Activated CD4-positive, alpha-beta memory T cell treated with anti-CD3 and anti-CD28 coated beads for 36 hours (primary cell): ENCODE measurements at regions not wholly inside any gene's neighbourhood (a gene's known extent, or its start where the extent isn't known, plus 50 kb on each side); places are given as distances from the start of the nearest gene placed in this dataset.
A peak's percentile ranks its signal among the peaks of the same experiment; 100 is the strongest.
"Not testable (repeated sequence)": the region's sequence is repeated elsewhere in the genome, so short reads cannot be mapped to it uniquely, and the experiment has no call there.

Source experiments
- CTCF ChIA-PET: fragments of 350-600 bp; sonication (Branson Sonifier 250); formaldehyde crosslinking; loops from one replicate; lab custom pipeline; 2021; ENCODE audit warnings: antibody characterized with exemption, inconsistent platforms; lab: Charles Lee
- POLR2A ChIA-PET: fragments of 350-600 bp; sonication (Branson Sonifier 250); formaldehyde crosslinking; loops from one replicate; lab custom pipeline; 2021; ENCODE audit warnings: antibody characterized with exemption; lab: Charles Lee
- DNase-seq: peaks from one replicate; pipeline ENCODE4 v3.0.0-alpha.2; 2020
- H3K27ac Mint-ChIP-seq: one replicate; pipeline ENCODE4 v1.8.0; 2021; ENCODE audit warnings: mixed read lengths
- H3K27me3 Mint-ChIP-seq: one replicate; pipeline ENCODE4 v1.8.0; 2021; ENCODE audit warnings: mixed read lengths
- H3K36me3 Mint-ChIP-seq: one replicate; pipeline ENCODE4 v1.8.0; 2021; ENCODE audit warnings: mixed read lengths
- H3K4me1 Mint-ChIP-seq: one replicate; pipeline ENCODE4 v1.8.0; 2021; ENCODE audit warnings: low read depth, mixed read lengths
- H3K4me3 Mint-ChIP-seq: one replicate; pipeline ENCODE4 v1.8.0; 2021; ENCODE audit warnings: mild to moderate bottlenecking, mixed read lengths
- H3K9me3 Mint-ChIP-seq: one replicate; pipeline ENCODE4 v1.8.0; 2021; ENCODE audit warnings: mixed read lengths
- intact Hi-C: fragments of 100-400 bp; cut with micrococcal nuclease; formaldehyde crosslinking; loops from one replicate; pipeline ENCODE4 v1.15.1; 2023

GRCh38 chr10:11691319-11691755 is 50.8 kb upstream of the ECHDC3 start:
- ChIA-PET POLR2A (no interaction called here), CTCF (no interaction called here)
- DNase-seq, result no peak
- Mint-ChIP-seq H3K27me3 (no peaks in the 10 kb centered on the region), H3K9me3 (no peaks in the 10 kb centered on the region), H3K4me3 (no peak overlapping the region), H3K27ac (no peak overlapping the region), H3K36me3 (no peaks in the 10 kb centered on the region), H3K4me1 (no peaks in the 10 kb centered on the region)
- intact Hi-C loops, result no loop called here

GRCh38 chr10:11689945-11690736 is 52.0 kb upstream of the ECHDC3 start:
- POLR2A ChIA-PET, result no interaction called here
- H3K4me3 Mint-ChIP-seq, result no peak overlapping the region
- H3K9me3 Mint-ChIP-seq, result no peaks in the 10 kb centered on the region
- H3K36me3 Mint-ChIP-seq, result no peaks in the 10 kb centered on the region
- no peak overlapping the region for H3K27ac Mint-ChIP-seq
- no peaks in the 10 kb centered on the region for H3K27me3 Mint-ChIP-seq
- intact Hi-C loops, result no loop called here
- CTCF ChIA-PET, result no interaction called here
- H3K4me1 Mint-ChIP-seq, result peaks cover 7% of the 10 kb centered on the region
- no peak for DNase-seq

DNA sequence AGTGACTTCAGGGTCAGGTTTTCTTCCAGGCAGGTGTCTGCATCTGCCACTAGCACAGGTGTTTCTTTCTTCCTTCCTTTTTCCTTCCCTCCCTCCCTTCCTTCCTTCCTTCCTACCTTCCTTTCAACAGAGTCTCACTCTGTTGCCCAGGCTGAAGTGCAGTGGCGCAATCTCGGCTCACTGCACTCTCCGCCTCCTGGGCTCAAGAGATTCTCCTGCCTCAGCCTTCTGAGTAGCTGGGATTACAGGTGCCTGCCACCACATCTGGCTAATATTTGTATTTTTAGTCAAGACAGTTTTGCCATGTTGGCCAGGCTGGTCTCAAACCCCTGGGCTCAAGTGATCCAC is 53.8 kb upstream of the ECHDC3 start:
- intact Hi-C loops, H3K36me3 Mint-ChIP-seq, H3K4me3 Mint-ChIP-seq, DNase-seq, H3K27ac Mint-ChIP-seq, POLR2A ChIA-PET, CTCF ChIA-PET, H3K27me3 Mint-ChIP-seq, H3K9me3 Mint-ChIP-seq: not testable (repeated sequence)
- H3K4me1 Mint-ChIP-seq, result peaks cover 25% of the 10 kb centered on the region

DNA sequence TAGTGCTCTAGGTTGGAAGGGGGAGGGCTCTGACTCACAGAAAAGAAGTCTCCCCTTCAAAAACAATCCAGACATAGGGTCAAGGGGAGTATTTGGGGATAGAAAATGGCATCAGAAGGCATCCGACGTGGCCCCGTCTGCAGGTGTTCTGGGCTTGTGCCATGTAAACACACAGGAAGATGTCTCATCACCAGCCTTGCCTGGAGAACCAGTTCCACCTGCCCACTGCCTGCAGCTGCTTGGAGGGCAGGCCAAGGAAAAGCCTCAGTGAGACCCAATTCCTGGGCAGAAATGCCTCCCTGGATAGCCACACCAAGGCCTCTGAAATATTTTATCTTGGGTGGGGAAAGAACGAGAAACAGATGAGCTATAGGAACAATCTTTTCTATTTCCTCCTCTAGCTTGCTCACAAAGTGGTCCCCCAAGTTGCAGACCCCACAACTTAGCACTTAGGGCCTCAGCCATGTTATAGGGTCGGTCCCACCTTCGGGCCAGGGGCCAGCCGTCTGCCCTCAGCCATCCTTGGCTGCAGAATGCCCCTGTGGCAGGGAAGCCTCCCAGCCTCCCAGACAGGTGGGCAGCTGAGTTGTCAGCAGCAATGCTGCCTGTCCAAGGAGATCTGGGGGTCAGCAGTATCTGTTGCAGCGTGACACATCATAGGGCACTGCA is 54.3 kb upstream of the ECHDC3 start:
- H3K27me3 Mint-ChIP-seq, result no peaks in the 10 kb centered on the region
- ChIA-PET CTCF (no interaction called here), POLR2A (no interaction called here)
- H3K27ac Mint-ChIP-seq, result no peak overlapping the region
- intact Hi-C loops, result no loop called here
- DNase-seq, result no peak
- no peak overlapping the region for H3K4me3 Mint-ChIP-seq
- no peaks in the 10 kb centered on the region for H3K36me3 Mint-ChIP-seq
- no peaks in the 10 kb centered on the region for H3K9me3 Mint-ChIP-seq
- H3K4me1 Mint-ChIP-seq, result peaks cover 27% of the 10 kb centered on the region

DNA sequence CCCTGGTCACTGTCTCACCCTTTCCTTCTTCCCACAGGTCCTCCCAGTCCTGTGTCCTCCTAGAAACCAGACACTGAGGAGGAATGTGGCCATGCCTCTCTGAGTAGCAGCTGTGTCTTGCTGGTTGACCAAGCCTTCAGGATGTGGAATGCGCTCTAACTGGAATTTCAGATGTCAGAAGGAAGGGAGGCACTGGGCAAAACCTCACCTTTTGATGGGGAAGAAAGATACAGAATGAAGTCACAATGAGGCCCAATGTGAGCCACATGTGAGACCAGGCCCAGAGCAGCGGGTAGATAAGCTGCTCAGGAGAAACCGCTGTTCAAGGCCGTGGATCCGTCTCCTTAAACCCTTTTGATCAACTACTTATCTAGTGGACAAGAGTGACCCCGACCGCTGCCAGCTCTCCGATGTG is 54.8 kb upstream of the ECHDC3 start:
- DNase-seq, result no peak
- Mint-ChIP-seq H3K4me1 (peaks cover 27% of the 10 kb centered on the region), H3K27me3 (no peaks in the 10 kb centered on the region), H3K27ac (no peak overlapping the region), H3K9me3 (no peaks in the 10 kb centered on the region), H3K36me3 (no peaks in the 10 kb centered on the region), H3K4me3 (no peak overlapping the region)
- POLR2A ChIA-PET, result no interaction called here
- intact Hi-C loops, result no loop called here
- CTCF ChIA-PET, result no interaction called here

- POLR2A ChIA-PET, result no interaction called here
- H3K4me3 Mint-ChIP-seq, result no peak overlapping the region
- CTCF ChIA-PET, result interaction anchor here (0.6 to 1.7 kb wide), 3 partner anchors 9 to 72 kb away, joined by 3 to 7 read pairs (median 3); no protein-coding TSS in a partner anchor
- intact Hi-C loops, result loop anchor here (1.0 to 2.0 kb wide), 3 partner anchors 24 to 170 kb away; no protein-coding TSS in a partner anchor
- no peaks in the 10 kb centered on the region for H3K27me3 Mint-ChIP-seq
- H3K36me3 Mint-ChIP-seq, result no peaks in the 10 kb centered on the region
- peak overlapping the region; percentile 49 for H3K27ac Mint-ChIP-seq
- H3K4me1 Mint-ChIP-seq, result peaks cover 27% of the 10 kb centered on the region
- DNase-seq, result peak; percentile 41
- no peaks in the 10 kb centered on the region for H3K9me3 Mint-ChIP-seq
Observed at GRCh38 chr10:11685787-11686218, 56.4 kb upstream of the ECHDC3 start.

- H3K27me3 Mint-ChIP-seq, result no peaks in the 10 kb centered on the region
- POLR2A ChIA-PET, result interaction anchor here (1.1 to 1.6 kb wide), 2 partner anchors 52 to 166 kb away, joined by 3 to 5 read pairs; no protein-coding TSS in a partner anchor
- peak overlapping the region; percentile 82 for H3K27ac Mint-ChIP-seq
- intact Hi-C loops, result loop anchor here (1.0 to 2.0 kb wide), 3 partner anchors 25 to 169 kb away; no protein-coding TSS in a partner anchor
- peak; percentile 80 for DNase-seq
- CTCF ChIA-PET, result interaction anchor here (1.5 to 1.7 kb wide), 2 partner anchors 10 to 73 kb away, joined by 3 to 7 read pairs; no protein-coding TSS in a partner anchor
- no peaks in the 10 kb centered on the region for H3K36me3 Mint-ChIP-seq
- peak overlapping the region; percentile 67 for H3K4me3 Mint-ChIP-seq
- no peaks in the 10 kb centered on the region for H3K9me3 Mint-ChIP-seq
- H3K4me1 Mint-ChIP-seq, result peaks cover 27% of the 10 kb centered on the region
Observed at GRCh38 chr10:11684717-11685645, 57.2 kb upstream of the ECHDC3 start.

GRCh38 chr10:11684341-11684716 is 57.9 kb upstream of the ECHDC3 start:
- CTCF ChIA-PET, H3K9me3 Mint-ChIP-seq, H3K27me3 Mint-ChIP-seq, DNase-seq, H3K36me3 Mint-ChIP-seq: not testable (repeated sequence)
- peak overlapping the region; percentile 82 for H3K27ac Mint-ChIP-seq
- intact Hi-C loops, result loop anchor here (2.0 kb wide), 1 partner anchor 72 kb away; no protein-coding TSS in a partner anchor
- peaks cover 27% of the 10 kb centered on the region for H3K4me1 Mint-ChIP-seq
- POLR2A ChIA-PET, result interaction anchor here (0.6 to 1.6 kb wide), 3 partner anchors 52 to 166 kb away, joined by 3 to 5 read pairs (median 5); no protein-coding TSS in a partner anchor
- H3K4me3 Mint-ChIP-seq, result peak overlapping the region; percentile 67

GRCh38 chr10:11683529-11684320 is 58.5 kb upstream of the ECHDC3 start:
- no peak for DNase-seq
- Mint-ChIP-seq H3K4me1 (peaks cover 27% of the 10 kb centered on the region), H3K27ac (peak overlapping the region; percentile 82), H3K9me3 (no peaks in the 10 kb centered on the region), H3K4me3 (peak overlapping the region; percentile 67), H3K36me3 (no peaks in the 10 kb centered on the region), H3K27me3 (no peaks in the 10 kb centered on the region)
- ChIA-PET CTCF (no interaction called here), POLR2A (interaction anchor here (0.6 to 1.6 kb wide), 3 partner anchors 51 to 165 kb away, joined by 3 to 5 read pairs (median 5); no protein-coding TSS in a partner anchor)
- intact Hi-C loops, result loop anchor here (2.0 kb wide), 1 partner anchor 71 kb away; no protein-coding TSS in a partner anchor

DNA sequence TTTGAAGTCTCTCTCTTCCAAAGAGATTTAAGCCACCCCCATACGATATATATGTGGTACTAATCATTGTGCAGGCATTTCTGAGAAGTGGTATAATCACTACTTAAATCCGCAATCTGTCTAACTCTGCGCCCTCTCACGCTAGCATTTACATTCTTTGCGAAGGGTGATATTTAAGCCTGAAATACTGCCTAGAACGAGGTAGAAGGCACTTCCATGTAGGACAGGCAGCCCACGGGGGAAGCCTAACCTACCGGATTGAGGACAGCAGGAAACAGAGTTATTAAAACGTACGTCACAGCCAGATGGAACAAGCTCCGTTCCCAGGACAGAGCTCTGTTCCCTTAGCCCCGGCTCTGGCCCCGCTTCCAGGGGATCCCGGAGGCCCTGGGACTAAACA is 59.3 kb upstream of the ECHDC3 start:
- no peak overlapping the region for H3K4me3 Mint-ChIP-seq
- POLR2A ChIA-PET, result no interaction called here
- CTCF ChIA-PET, result no interaction called here
- intact Hi-C loops, result no loop called here
- peaks cover 27% of the 10 kb centered on the region for H3K4me1 Mint-ChIP-seq
- no peaks in the 10 kb centered on the region for H3K27me3 Mint-ChIP-seq
- H3K36me3 Mint-ChIP-seq, result no peaks in the 10 kb centered on the region
- DNase-seq, result no peak
- H3K9me3 Mint-ChIP-seq, result no peaks in the 10 kb centered on the region
- H3K27ac Mint-ChIP-seq, result no peak overlapping the region

GRCh38 chr10:11682267-11682683 is 59.9 kb upstream of the ECHDC3 start:
- no peak overlapping the region for H3K4me3 Mint-ChIP-seq
- H3K27me3 Mint-ChIP-seq, result no peaks in the 10 kb centered on the region
- intact Hi-C loops, result no loop called here
- ChIA-PET POLR2A (no interaction called here), CTCF (no interaction called here)
- no peaks in the 10 kb centered on the region for H3K9me3 Mint-ChIP-seq
- no peak for DNase-seq
- no peaks in the 10 kb centered on the region for H3K36me3 Mint-ChIP-seq
- H3K4me1 Mint-ChIP-seq, result peaks cover 27% of the 10 kb centered on the region
- no peak overlapping the region for H3K27ac Mint-ChIP-seq
